VCaP (cell line): ENCODE measurements at regions not wholly inside any gene's neighbourhood (a gene's known extent, or its start where the extent isn't known, plus 50 kb on each side); places are given as distances from the start of the nearest gene placed in this dataset.
"Not testable (repeated sequence)": the region's sequence is repeated elsewhere in the genome, so short reads cannot be mapped to it uniquely, and the experiment has no call there.

ENCODE experiments used
- H3K27ac ChIP-seq: fragments of 450-650 bp; 2 replicates; pipeline ENCODE4 v1.5.1; 2017
- TF ChIP-seq, protein P1 (sequence below): fragments of 450-650 bp; conservative IDR thresholded peaks from 2 replicates; pipeline ENCODE4 v1.5.1; 2017; ENCODE audit warnings: mild to moderate bottlenecking, moderate library complexity

DNA sequence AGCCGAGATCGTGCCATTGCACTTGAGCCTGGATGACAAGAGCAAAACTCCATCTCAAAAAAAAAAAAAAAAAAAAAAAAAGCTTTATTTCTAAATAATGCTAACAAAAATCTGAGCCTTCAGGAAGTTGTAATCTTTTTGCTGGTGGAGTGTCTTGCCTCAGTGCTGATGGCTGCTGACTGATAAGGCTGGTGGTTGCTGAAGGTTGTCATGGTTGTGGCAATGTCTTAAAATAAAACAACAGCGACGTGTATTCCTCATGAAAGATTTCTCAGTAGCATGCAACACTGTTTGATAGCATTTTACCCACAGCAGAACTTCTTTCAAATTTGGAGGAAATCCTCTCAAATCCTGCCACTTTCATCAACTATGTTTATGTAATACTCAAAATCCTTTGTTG, 77.4 kb upstream of the PTPRG start:
- no peak overlapping the region for H3K27ac ChIP-seq
- TF ChIP-seq, protein P1, sequence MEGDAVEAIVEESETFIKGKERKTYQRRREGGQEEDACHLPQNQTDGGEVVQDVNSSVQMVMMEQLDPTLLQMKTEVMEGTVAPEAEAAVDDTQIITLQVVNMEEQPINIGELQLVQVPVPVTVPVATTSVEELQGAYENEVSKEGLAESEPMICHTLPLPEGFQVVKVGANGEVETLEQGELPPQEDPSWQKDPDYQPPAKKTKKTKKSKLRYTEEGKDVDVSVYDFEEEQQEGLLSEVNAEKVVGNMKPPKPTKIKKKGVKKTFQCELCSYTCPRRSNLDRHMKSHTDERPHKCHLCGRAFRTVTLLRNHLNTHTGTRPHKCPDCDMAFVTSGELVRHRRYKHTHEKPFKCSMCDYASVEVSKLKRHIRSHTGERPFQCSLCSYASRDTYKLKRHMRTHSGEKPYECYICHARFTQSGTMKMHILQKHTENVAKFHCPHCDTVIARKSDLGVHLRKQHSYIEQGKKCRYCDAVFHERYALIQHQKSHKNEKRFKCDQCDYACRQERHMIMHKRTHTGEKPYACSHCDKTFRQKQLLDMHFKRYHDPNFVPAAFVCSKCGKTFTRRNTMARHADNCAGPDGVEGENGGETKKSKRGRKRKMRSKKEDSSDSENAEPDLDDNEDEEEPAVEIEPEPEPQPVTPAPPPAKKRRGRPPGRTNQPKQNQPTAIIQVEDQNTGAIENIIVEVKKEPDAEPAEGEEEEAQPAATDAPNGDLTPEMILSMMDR: no peak

DNA sequence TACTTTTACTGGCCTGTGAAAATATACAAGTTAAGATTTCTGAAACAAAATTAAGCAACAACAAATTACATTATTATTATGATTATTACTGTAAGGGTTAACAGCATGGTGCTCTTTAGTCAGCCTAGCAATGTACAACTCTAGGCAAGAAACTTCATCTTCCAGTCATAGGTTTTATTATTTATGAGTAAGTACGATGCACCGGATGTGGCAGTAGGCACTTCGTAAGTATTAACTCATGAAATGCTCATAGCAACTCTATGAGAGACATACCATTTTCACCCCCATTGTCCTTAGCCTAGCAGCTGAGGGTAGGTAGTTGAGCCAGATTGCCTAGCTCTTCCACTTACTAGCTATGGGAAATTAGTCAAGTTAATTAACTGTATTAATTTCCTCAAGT, 68.0 kb upstream of the PTPRG start:
- TF ChIP-seq, protein P1: no peak
- no peak overlapping the region for H3K27ac ChIP-seq

DNA sequence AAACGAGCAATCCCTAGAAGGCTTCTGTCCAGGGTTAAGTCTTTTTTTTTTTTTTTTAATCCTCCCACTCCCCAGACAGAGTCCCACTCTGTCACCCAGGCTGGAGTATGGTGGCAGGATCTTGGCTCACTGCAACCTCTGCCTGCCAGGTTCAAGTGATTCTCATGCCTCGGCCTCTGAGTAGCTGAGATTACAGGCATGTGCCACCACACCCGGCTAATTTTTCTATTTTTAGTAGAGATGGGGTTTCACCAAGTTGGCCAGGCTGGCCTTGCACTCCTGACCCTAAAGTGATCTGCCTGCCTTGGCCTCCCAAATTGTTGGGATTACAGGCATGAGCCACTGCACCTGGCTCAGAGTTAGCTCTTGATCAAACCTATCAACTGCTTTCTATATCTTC, 67.1 kb upstream of the PTPRG start:
- H3K27ac ChIP-seq: not testable (repeated sequence)

DNA sequence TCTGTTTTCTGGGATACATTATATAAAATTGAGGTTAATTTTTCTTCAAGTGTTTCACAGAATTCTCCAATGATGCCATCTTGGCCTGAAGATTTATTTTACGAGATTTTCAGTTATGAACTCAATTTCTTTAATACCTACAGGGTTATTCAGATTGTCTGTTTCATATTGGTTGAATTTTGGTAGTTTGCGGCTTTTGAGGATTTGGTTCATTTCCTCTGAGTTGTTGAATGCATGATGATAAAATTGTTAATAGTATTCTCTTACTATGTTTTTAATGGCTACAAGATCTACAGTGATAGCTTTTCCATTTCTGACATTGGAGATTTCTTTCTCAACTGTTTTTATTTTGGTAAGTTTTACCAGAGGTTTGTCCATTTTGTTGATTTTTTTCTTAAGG, 63.9 kb upstream of the PTPRG start:
- TF ChIP-seq, protein P1: no peak
- H3K27ac ChIP-seq: no peak overlapping the region

DNA sequence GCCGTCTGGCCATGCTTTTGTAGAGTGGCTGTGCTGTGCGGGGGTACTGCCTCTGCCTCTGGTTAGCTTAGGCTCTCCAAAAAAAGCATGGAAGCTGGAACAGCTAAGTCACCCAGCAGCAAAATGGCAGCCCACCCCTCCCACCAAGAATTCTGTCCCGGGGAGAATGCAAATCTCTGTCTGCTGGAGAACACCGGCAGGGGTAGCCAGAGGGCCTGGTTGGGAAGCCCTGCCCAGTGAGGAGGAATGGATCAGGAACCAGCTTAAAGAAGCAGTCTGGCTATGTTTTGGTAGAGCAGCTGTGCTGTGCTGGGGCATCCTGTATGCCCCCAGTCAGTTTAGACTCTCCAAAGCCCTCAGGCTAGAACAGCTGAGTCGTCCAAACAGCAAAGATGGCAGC, 56.2 kb upstream of the PTPRG start:
- H3K27ac ChIP-seq: no peak overlapping the region
- TF ChIP-seq, protein P1: no peak

DNA sequence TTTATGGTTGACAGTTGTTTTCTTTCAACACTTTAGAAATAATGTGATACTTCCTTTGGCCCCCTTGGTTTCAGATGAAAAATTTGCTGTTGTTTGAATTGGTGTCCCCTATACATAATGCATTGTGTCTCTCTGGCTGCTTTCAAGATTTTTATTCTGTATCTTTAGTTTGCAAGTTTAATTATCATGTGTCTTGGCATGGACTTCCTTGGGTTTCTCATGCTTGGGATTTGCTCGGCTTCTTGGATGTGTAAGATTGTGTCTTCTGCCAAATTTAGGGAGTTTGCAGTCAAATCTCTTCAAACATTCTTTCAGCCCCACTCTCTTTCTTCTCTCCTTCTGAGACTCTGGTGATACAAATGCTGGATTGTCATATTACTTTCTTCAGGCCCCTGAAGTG, 53.4 kb upstream of the PTPRG start:
- TF ChIP-seq, protein P1: no peak
- H3K27ac ChIP-seq: no peak overlapping the region
